Gastrocnemius medialis (tissue), 4 donors: ENCODE measurements at regions not wholly inside any gene's neighbourhood (a gene's known extent, or its start where the extent isn't known, plus 50 kb on each side); places are given as distances from the start of the nearest gene placed in this dataset.

Source experiments
- ATAC-seq, 2 donors: fragments of 150-250 bp; one replicate each; pipeline ENCODE4 v1.9.1; 2016
- DNase-seq, 2 donors: peaks; one replicate each; pipeline ENCODE4 v3.0.0-alpha.2; 2019
- H3K27ac ChIP-seq, 4 donors: fragments of 200-600 bp; sonication (generic); 1 replicate in 1 of 4; 2 replicates in 3 of 4; pipeline ENCODE4 v1.5.1; 2016 to 2018; ENCODE audit warnings: mild to moderate bottlenecking in 2 of 4, moderate library complexity in 1 of 4
- H3K27me3 ChIP-seq, 3 donors: fragments of 200-600 bp; sonication (generic) in 2 of 3; 1 replicate in 1 of 3; 2 replicates in 2 of 3; pipeline versions ENCODE4 v1.5.1 to v1.6.0; 2016 to 2019; ENCODE audit warnings: mild to moderate bottlenecking in 1 of 3, moderate library complexity in 1 of 3
- H3K36me3 ChIP-seq, 2 donors: fragments of 200-600 bp; sonication (generic) in 1 of 2; one replicate each; pipeline ENCODE4 v1.5.1; 2017 to 2018
- H3K4me1 ChIP-seq, 2 donors: fragments of 200-600 bp; sonication (generic) in 1 of 2; one replicate each; pipeline ENCODE4 v1.5.1; 2016 to 2017; ENCODE audit warnings: mild to moderate bottlenecking in 2 of 2
- H3K4me3 ChIP-seq, 4 donors: fragments of 200-600 bp; sonication (generic) in 3 of 4; 1 replicate in 1 of 4; 2 replicates in 3 of 4; pipeline ENCODE4 v1.5.1; 2016 to 2019; ENCODE audit warnings: mild to moderate bottlenecking in 2 of 4
- H3K9me3 ChIP-seq, 3 donors: fragments of 200-600 bp; sonication (generic) in 2 of 3; 1 replicate in 1 of 3; 2 replicates in 2 of 3; pipeline ENCODE4 v1.5.1; 2016 to 2019
- CTCF ChIP-seq, 5 experiments: fragments of 450-650 bp in 3 of 5; fragments of 200-600 bp in 2 of 5; sonication (generic) in 2 of 5; IDR thresholded peaks in 4 of 5; conservative IDR thresholded peaks in 1 of 5; 1 replicate in 4 of 5; 2 replicates in 1 of 5; pipeline ENCODE4 v1.5.1; 2016 to 2019; ENCODE audit warnings: antibody characterized with exemption in 5 of 5, mild to moderate bottlenecking in 3 of 5, moderate library complexity in 3 of 5
- POLR2A ChIP-seq, 2 donors: fragments of 450-650 bp; IDR thresholded peaks; one replicate each; pipeline ENCODE4 v1.6.1; 2017; ENCODE audit warnings: antibody characterized with exemption in 2 of 2, mild to moderate bottlenecking in 2 of 2, moderate library complexity in 2 of 2
- in situ Hi-C, 4 donors: fragments of 200-750 bp; cut with MboI; loops; one replicate each; pipeline versions ENCODE4 v1.15.0 to v1.8.0; 2017; ENCODE audit warnings: low sequenced_read_pairs in 4 of 4
- intact Hi-C: fragments of 100-400 bp; cut with DNase I; formaldehyde crosslinking; loops from one replicate; pipeline ENCODE4 v1.15.1; 2023; ENCODE audit warnings: low total_unique reads

- DNase-seq: no peak
- ATAC-seq: no peak
- Histone ChIP-seq H3K9me3 (no peaks in the 10 kb centered on the region), H3K27me3 (no peaks in the 10 kb centered on the region), H3K4me1 (no peaks in the 10 kb centered on the region), H3K4me3 (no peak overlapping the region), H3K36me3 (no peaks in the 10 kb centered on the region), H3K27ac (no peak overlapping the region)
- intact Hi-C loops: no loop called here
- TF ChIP-seq POLR2A (IDR thresholded peaks at IDR 0.05) (no peak), CTCF (IDR thresholded peaks at IDR 0.05 in 4 of 5, conservative IDR thresholded peaks at IDR 0.05 in 1 of 5) (no peak)
- in situ Hi-C loops: no loop called here
Observed at GRCh38 chr12:67598598-67598997, 49.9 kb upstream of the DYRK2 start.
